Head of caudate nucleus (tissue), 42 donors: ENCODE measurements at regions not wholly inside any gene's neighbourhood (a gene's known extent, or its start where the extent isn't known, plus 50 kb on each side); places are given as distances from the start of the nearest gene placed in this dataset.
A peak's percentile ranks its signal among the peaks of the same experiment; 100 is the strongest.

Experiments
- DNase-seq, 42 donors: peaks; one replicate each; pipeline versions ENCODE4 v3.0.0 to v3.0.0-alpha.2; 2020 to 2021; ENCODE audit warnings: mixed read lengths in 7 of 42
- intact Hi-C: fragments of 100-400 bp; cut with DNase I; formaldehyde crosslinking; loops from one replicate; pipeline ENCODE4 v1.15.0; 2022

GRCh38 chr3:623914-624545 lies 427.5 kb downstream of the CHL1 start:
- no peak for DNase-seq
- intact Hi-C loops = no loop called here

DNA sequence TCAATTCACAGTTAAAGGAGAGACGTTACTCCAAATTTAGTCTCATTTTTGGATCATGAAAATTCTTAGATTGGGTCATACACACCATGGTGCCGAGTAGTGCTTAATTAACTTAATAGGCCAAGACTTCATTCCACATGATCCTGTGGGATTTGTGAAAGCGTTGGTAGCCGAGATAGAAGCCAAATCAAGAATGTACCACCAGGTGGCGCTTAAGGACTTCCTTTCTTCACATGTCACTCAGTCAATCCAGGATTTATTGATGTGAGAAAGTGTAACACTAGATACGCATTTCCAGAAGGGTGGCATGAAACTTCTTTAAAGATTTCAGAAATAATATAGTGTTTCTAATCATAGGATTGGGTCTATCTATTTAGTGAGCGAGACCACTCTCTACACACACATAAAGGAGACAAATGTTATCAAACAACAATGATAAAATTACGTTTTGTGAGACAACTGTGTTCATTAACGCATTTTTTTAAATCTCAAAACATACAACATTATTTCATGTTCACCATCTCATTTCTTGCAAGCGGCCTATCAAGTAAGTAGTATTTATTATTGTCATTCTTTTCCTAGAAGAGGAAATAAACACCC lies 436.1 kb downstream of the CHL1 start:
- intact Hi-C loops = no loop called here
- peak; percentile 10 to 93 (median 75) for DNase-seq

DNA sequence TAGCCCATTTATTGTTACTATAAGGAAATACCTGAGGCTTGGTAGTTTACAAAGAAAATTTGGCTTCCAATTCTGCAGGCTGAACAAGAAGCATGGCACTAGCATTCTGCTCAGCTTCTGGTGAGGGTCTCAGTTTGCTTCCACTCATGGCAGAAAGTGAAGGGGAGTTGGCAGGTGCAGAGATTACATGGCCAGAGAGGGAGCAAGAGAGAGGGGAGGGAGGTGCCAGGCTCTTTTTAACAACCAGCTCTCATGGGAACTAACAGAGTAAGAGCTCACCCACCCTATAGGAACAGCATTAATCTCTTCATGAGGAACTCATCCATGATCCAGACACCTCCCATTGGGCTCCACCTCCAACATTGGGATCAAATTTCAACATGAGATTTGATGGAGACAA lies 437.9 kb downstream of the CHL1 start:
- DNase-seq = no peak
- intact Hi-C loops = no loop called here

GRCh38 chr3:635393-635792 lies 438.8 kb downstream of the CHL1 start:
- no peak for DNase-seq
- intact Hi-C loops = no loop called here

DNA sequence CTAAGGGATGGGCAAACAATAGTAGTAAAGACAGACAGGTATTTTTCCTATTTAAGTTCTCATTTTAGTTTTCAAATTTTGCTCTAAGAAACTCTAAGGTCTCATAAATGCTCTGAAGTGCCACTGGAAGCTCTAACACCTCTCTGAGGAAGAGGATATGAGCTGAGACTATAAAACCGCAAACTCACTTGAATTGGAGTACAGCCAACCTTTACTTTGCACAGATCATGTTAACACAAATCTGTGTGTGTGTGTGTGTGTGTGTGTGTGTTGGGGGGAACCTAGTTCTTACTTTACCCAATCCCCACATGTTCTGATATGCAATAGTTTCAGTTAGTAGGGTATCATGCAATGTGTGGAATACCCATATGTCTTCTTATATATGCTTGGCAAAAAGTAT lies 446.8 kb downstream of the CHL1 start:
- no peak for DNase-seq
- intact Hi-C loops = no loop called here

GRCh38 chr3:655824-656223 lies 437.0 kb upstream of the CNTN6 start:
- intact Hi-C loops = no loop called here
- DNase-seq = no peak

GRCh38 chr3:661356-661755 lies 431.5 kb upstream of the CNTN6 start:
- no peak for DNase-seq
- intact Hi-C loops = no loop called here

DNA sequence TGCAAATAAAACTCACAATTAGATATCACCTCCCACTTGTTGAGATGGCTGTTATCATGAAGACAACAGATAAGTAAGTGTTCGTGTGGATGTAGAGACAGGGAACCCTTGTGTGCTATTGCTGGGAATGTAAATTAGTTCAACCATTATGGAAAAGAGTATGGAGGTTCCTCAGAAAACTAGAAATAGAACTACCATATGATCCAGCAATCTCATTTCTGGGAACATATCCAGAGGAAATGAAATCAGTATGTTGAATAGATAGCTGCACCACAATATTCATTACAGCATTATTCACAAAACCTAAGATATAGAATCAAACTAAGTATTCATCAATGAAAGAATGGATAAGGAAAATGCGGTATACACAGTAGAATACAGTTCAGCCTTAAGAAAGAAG lies 418.7 kb upstream of the CNTN6 start:
- DNase-seq = no peak

DNA sequence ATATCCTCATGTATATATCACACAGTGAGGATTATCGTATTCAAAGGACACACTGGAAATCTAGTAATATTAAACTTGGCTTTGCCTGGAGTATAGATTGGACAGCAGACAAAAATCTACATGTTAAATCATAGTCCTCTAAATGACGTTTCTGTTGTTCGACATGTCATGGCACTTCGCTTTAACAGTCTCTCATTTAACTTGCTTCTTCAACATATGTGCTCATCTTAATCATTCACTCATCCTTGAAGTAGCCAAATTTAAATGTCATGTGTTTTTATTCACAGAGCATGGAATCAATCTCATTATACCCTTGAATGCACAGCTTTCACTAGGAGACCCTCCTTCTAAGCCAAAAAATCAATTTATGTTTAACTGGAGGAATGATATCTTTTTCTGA lies 417.0 kb upstream of the CNTN6 start:
- intact Hi-C loops = no loop called here
- no peak for DNase-seq

More for the DNA sequence above, 418.7 kb upstream of the CNTN6 start:
- intact Hi-C loops = no loop called here

GRCh38 chr3:683770-684169 lies 409.1 kb upstream of the CNTN6 start:
- DNase-seq = no peak
- intact Hi-C loops = no loop called here

GRCh38 chr3:690770-691169 lies 402.1 kb upstream of the CNTN6 start:
- intact Hi-C loops = no loop called here
- DNase-seq = no peak

GRCh38 chr3:700514-700913 lies 392.3 kb upstream of the CNTN6 start:
- intact Hi-C loops = no loop called here
- no peak for DNase-seq

- peak in 3 of 42 donors; percentile 2 to 38 (median 24) for DNase-seq
- intact Hi-C loops = no loop called here
These were observed 385.8 kb upstream of the CNTN6 start for GRCh38 chr3:707041-707440.

GRCh38 chr3:713006-713621 lies 379.7 kb upstream of the CNTN6 start:
- intact Hi-C loops = no loop called here
- no peak for DNase-seq

GRCh38 chr3:713947-714620 lies 378.7 kb upstream of the CNTN6 start:
- no peak for DNase-seq
- intact Hi-C loops = no loop called here

DNA sequence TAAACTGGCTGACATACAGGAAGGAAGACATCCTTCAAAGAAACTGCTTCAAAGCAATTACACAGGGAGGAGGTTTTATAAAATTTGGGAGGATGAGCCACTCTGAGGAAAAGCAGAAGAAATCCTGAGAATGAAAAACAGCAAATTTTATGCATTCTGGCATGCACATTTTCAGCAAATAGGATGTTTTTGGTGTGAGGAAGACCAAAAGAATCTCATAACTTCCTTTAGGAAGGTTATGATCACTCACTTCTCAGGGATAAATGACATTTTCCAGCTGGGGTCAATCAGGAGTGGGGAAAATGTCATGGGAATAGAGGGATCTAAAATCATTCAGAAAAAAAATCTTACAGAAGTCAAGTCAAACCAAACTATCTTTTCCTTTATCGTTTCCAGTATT lies 371.7 kb upstream of the CNTN6 start:
- DNase-seq = no peak
- intact Hi-C loops = no loop called here

DNA sequence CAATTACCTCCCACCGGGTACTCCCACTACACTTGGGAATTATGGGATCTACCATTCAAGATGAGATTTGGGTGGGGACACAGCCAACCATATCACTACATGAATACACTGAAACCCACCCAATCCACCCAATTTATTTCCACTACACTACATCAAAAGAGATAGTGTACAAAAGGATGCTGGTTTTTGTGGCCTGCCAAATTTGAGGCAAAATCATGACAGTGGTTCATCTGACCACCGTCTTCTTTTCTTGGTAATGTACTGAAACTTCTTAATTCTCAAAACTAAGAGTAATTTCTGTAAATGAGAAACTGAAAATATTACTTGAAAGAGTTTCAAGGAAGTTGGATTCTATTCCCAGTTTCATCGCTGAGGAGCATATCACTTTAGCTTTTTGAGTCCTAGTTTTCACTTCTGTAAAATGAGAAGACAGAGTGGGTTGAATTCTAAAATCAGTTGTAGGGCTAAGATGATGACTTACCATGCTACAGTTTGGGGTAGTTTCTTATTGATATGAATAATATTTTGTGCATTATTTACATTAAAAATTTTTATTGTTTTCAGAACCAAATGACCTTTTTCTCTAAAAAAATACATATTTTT lies 360.4 kb upstream of the CNTN6 start:
- intact Hi-C loops = no loop called here

DNA sequence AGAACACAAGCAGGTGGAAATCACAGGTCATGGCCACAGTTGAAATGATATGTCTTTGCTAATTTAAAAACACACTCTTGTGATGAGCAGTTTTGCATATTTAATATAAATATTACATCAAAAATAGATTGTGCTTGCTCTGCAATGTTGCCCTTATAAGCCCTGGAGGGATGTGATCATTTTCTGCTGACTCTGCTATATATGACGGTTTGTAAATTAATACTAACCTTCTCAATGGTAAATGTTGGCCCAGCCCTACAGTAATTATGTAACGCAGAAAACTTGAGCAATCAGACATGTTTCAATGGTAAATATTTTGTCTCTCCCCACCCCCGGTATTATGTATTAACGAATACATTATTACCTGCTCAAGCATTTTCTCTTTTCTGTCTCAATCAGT lies 359.5 kb upstream of the CNTN6 start:
- intact Hi-C loops = no loop called here
- DNase-seq = no peak

More for the DNA sequence above, 360.4 kb upstream of the CNTN6 start:
- no peak for DNase-seq

DNA sequence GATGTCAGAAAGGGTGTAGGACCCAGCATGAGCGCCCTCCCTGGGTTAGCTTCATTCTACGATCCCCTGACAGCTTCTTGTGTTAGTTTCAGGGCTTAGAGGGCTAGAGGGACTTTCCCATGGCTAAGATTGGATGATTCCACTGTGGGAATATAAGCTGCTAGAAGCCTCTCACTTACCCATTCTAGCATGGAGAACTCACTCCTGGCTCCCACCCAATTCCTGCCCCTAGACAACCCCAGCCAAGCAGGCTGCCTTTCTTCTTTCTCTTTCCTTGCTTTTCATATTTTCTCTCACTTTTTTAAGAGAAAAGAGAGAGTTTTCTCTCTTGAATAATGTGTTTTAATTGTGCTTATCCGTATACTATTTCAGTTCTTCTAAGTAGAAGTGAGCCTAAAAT lies 335.1 kb upstream of the CNTN6 start:
- intact Hi-C loops = no loop called here
- no peak for DNase-seq

DNA sequence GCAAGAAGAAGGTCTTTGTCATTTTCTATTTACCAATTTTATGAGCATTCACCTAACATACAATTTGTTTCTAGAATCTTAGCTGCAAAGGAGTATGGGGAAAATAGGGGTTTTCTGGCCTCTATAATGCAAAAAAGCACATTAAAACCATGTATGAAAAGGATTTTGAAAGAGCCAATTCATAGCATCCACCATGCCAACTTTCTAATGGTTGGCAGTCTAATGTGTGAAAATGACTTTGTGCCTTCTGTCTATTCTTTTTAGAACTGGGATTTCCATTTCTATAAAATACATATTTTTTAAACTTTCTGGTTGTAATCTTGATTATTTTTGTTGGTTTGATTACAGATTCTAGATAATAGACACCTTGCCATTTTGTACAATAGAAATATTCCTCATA lies 333.7 kb upstream of the CNTN6 start:
- no peak for DNase-seq
- intact Hi-C loops = no loop called here
